ENCODE measurements at regions not wholly inside any gene's neighbourhood (a gene's known extent, or its start where the extent isn't known, plus 50 kb on each side); places are given as distances from the start of the nearest gene placed in this dataset.

DNA sequence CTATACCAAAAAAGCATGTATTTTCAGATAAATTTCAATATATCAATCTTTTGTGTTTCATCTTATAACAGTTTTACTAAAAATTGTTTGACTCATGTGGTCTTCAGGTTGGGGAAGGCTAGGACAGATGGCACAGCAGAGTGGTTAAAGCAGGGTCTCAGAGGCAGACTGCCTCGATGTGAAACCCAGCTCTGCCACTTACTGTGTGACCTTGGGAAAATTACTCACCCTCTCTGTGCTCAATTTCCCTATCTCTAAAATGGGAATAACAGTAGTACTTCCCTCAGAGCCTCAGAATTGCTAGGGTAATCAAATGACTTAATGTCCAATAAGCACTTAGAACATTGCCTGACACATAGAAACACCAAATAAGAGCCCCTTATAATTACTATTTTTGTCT lies 262.1 kb upstream of the FMN2 start:
- no peak for DNase-seq (ENCODE audit: low read depth, low spot score)
- no peaks in the 10 kb centered on the region for H3K9me3 Mint-ChIP-seq
- H3K27ac Mint-ChIP-seq (ENCODE audit: unreplicated experiment): no peak overlapping the region
- no peaks in the 10 kb centered on the region for H3K27me3 Mint-ChIP-seq (ENCODE audit: low read depth)
- no peak overlapping the region for H3K4me3 Mint-ChIP-seq
- TF ChIP-seq, protein P1, sequence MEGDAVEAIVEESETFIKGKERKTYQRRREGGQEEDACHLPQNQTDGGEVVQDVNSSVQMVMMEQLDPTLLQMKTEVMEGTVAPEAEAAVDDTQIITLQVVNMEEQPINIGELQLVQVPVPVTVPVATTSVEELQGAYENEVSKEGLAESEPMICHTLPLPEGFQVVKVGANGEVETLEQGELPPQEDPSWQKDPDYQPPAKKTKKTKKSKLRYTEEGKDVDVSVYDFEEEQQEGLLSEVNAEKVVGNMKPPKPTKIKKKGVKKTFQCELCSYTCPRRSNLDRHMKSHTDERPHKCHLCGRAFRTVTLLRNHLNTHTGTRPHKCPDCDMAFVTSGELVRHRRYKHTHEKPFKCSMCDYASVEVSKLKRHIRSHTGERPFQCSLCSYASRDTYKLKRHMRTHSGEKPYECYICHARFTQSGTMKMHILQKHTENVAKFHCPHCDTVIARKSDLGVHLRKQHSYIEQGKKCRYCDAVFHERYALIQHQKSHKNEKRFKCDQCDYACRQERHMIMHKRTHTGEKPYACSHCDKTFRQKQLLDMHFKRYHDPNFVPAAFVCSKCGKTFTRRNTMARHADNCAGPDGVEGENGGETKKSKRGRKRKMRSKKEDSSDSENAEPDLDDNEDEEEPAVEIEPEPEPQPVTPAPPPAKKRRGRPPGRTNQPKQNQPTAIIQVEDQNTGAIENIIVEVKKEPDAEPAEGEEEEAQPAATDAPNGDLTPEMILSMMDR (conservative IDR thresholded peaks at IDR 0.05): no peak
- peaks cover 10% of the 10 kb centered on the region for H3K4me1 Mint-ChIP-seq
- no peaks in the 10 kb centered on the region for H3K36me3 Mint-ChIP-seq (ENCODE audit: low read depth)

DNA sequence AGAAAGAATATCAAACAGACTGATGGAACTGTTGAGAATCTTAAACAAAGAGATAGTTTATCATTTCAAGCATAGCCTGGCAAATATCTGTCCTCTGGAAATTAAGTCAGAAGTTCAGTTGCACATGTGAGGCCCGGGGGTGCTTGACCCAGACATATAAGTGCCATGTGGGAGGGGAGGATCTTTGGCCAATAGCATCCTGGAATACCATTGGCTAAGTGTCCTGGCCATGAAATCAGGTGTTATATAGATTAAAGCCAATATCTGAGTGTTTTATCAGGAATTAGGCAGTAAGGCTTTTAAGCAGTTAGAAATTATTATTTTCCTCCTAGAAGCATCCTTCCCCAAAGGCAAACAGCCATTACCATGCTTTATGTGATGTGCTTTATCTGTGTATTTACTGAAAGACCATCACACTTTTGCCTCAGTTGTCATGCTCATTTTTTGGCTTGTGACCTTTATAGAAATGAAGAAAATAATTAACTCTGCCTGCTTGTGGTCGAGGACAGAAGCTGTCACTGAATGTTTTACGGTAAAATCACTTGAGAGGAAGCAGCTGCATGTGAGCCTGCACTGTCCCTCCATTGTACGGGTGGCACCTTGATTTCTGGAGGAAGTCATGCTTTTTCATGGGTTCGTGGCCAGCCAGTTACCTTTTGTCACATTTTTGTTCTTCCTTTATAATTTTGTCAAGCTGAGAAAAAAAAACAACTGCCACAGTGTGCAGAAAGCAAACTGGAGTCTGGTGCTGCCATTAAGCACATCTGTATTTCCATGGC lies 259.9 kb upstream of the FMN2 start:
- Mint-ChIP-seq H3K27me3 (ENCODE audit: low read depth) (no peaks in the 10 kb centered on the region), H3K36me3 (ENCODE audit: low read depth) (no peaks in the 10 kb centered on the region), H3K27ac (ENCODE audit: unreplicated experiment) (no peak overlapping the region), H3K4me1 (peaks cover 12% of the 10 kb centered on the region), H3K4me3 (no peak overlapping the region), H3K9me3 (no peaks in the 10 kb centered on the region)
- TF ChIP-seq, protein P1 (conservative IDR thresholded peaks at IDR 0.05): no peak
- no peak for DNase-seq (ENCODE audit: low read depth, low spot score)

GRCh38 chr1:239833723-239834122 lies 258.0 kb upstream of the FMN2 start:
- Mint-ChIP-seq H3K27ac (ENCODE audit: unreplicated experiment) (peak overlapping the region; percentile 77), H3K4me1 (peaks cover 12% of the 10 kb centered on the region), H3K36me3 (ENCODE audit: low read depth) (no peaks in the 10 kb centered on the region), H3K27me3 (ENCODE audit: low read depth) (no peaks in the 10 kb centered on the region), H3K9me3 (no peaks in the 10 kb centered on the region), H3K4me3 (no peak overlapping the region)
- no peak for DNase-seq (ENCODE audit: low read depth, low spot score)
- TF ChIP-seq, protein P1 (conservative IDR thresholded peaks at IDR 0.05): no peak

- H3K36me3 Mint-ChIP-seq (ENCODE audit: low read depth): peaks cover 2% of the 10 kb centered on the region
- no peak for DNase-seq (ENCODE audit: low read depth, low spot score)
- no peaks in the 10 kb centered on the region for H3K27me3 Mint-ChIP-seq (ENCODE audit: low read depth)
- H3K4me1 Mint-ChIP-seq: peaks cover 17% of the 10 kb centered on the region
- peaks cover 3% of the 10 kb centered on the region for H3K9me3 Mint-ChIP-seq
- TF ChIP-seq, protein P1 (conservative IDR thresholded peaks at IDR 0.05): no peak
- H3K4me3 Mint-ChIP-seq: no peak overlapping the region
- H3K27ac Mint-ChIP-seq (ENCODE audit: unreplicated experiment): no peak overlapping the region
Observed at GRCh38 chr1:239835946-239836440, 255.7 kb upstream of the FMN2 start.

DNA sequence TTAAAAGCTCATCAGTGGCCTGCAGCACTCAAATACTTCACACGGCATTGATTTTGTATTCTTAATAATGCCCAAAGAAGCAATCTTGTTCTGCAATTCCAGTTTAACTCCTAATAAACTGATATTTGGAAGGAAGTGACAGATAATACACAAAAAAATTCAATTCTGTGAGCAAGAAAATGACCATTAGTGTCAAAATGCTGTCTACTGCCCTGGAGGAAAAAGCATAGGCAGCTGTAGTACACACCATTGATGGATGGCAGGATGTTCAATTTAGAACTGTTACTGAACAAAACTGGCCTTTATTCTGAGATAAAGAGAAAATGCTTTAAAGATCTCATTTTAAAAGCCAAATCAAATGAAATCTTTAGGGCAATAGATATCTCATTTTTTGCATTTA lies 251.3 kb upstream of the FMN2 start:
- peaks cover 5% of the 10 kb centered on the region for H3K9me3 Mint-ChIP-seq
- DNase-seq (ENCODE audit: low read depth, low spot score): no peak
- TF ChIP-seq, protein P1 (conservative IDR thresholded peaks at IDR 0.05): no peak
- H3K36me3 Mint-ChIP-seq (ENCODE audit: low read depth): peaks cover 2% of the 10 kb centered on the region
- H3K27me3 Mint-ChIP-seq (ENCODE audit: low read depth): no peaks in the 10 kb centered on the region
- H3K4me1 Mint-ChIP-seq: peaks cover 6% of the 10 kb centered on the region
- H3K4me3 Mint-ChIP-seq: no peak overlapping the region
- no peak overlapping the region for H3K27ac Mint-ChIP-seq (ENCODE audit: unreplicated experiment)
